ENCODE measurements at regions not wholly inside any gene's neighbourhood (a gene's known extent, or its start where the extent isn't known, plus 50 kb on each side); places are given as distances from the start of the nearest gene placed in this dataset.
"Not testable (repeated sequence)": the region's sequence is repeated elsewhere in the genome, so short reads cannot be mapped to it uniquely, and the experiment has no call there.

- DNase-seq (ENCODE audit: low spot score) = no peak
- H3K4me3 ChIP-seq = no peak overlapping the region
- no peak overlapping the region for H3K27ac ChIP-seq
- TF ChIP-seq, protein P1, sequence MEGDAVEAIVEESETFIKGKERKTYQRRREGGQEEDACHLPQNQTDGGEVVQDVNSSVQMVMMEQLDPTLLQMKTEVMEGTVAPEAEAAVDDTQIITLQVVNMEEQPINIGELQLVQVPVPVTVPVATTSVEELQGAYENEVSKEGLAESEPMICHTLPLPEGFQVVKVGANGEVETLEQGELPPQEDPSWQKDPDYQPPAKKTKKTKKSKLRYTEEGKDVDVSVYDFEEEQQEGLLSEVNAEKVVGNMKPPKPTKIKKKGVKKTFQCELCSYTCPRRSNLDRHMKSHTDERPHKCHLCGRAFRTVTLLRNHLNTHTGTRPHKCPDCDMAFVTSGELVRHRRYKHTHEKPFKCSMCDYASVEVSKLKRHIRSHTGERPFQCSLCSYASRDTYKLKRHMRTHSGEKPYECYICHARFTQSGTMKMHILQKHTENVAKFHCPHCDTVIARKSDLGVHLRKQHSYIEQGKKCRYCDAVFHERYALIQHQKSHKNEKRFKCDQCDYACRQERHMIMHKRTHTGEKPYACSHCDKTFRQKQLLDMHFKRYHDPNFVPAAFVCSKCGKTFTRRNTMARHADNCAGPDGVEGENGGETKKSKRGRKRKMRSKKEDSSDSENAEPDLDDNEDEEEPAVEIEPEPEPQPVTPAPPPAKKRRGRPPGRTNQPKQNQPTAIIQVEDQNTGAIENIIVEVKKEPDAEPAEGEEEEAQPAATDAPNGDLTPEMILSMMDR (IDR thresholded peaks at IDR 0.05) = no peak
Measured at GRCh38 chr4:62512271-62512670, 1312.1 kb downstream of the ADGRL3 start.

DNA sequence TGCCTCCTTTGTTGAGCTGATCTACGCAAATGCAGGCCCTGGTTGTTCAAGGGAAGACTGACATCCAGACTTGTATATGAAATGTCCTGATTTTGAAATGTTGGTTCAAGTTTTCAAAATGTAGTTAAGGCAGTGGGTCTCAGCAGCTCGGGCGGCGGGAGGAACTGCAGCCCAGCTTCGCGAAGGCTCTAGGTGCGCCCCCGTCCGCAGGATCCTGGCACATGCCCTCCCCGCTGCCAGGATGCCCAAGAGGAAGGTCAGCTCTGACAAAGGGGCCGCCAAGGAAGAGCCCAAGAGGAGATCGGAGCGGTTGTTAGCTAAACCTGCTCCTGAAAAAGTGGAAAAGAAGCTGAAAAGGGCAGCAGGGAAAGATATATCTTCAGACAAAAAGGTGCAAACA, 1310.1 kb downstream of the ADGRL3 start:
- no peak overlapping the region for H3K27ac ChIP-seq
- TF ChIP-seq, protein P1 (IDR thresholded peaks at IDR 0.05) = no peak
- no peak overlapping the region for H3K4me3 ChIP-seq
- DNase-seq (ENCODE audit: low spot score) = no peak

- TF ChIP-seq, protein P1 (IDR thresholded peaks at IDR 0.05) = no peak
Measured at GRCh38 chr4:62500296-62500695, 1300.2 kb downstream of the ADGRL3 start.

GRCh38 chr4:62495032-62495431, 1294.9 kb downstream of the ADGRL3 start:
- Histone ChIP-seq H3K4me3 (no peak overlapping the region), H3K27ac (no peak overlapping the region)
- TF ChIP-seq, protein P1 (IDR thresholded peaks at IDR 0.05) = no peak
- DNase-seq (ENCODE audit: low spot score) = no peak

More at GRCh38 chr4:62500296-62500695, 1300.2 kb downstream of the ADGRL3 start:
- no peak for DNase-seq (ENCODE audit: low spot score)
- Histone ChIP-seq H3K27ac (no peak overlapping the region), H3K4me3 (no peak overlapping the region)

GRCh38 chr4:62491756-62492155, 1291.6 kb downstream of the ADGRL3 start:
- DNase-seq (ENCODE audit: low spot score); H3K27ac ChIP-seq; H3K4me3 ChIP-seq: not testable (repeated sequence)

GRCh38 chr4:62490635-62491034, 1290.5 kb downstream of the ADGRL3 start:
- no peak overlapping the region for H3K27ac ChIP-seq
- TF ChIP-seq, protein P1 (IDR thresholded peaks at IDR 0.05) = no peak
- no peak for DNase-seq (ENCODE audit: low spot score)

GRCh38 chr4:62487016-62487415, 1286.9 kb downstream of the ADGRL3 start:
- TF ChIP-seq, protein P1 (IDR thresholded peaks at IDR 0.05) = no peak

More at GRCh38 chr4:62490635-62491034, 1290.5 kb downstream of the ADGRL3 start:
- H3K4me3 ChIP-seq = no peak overlapping the region

DNA sequence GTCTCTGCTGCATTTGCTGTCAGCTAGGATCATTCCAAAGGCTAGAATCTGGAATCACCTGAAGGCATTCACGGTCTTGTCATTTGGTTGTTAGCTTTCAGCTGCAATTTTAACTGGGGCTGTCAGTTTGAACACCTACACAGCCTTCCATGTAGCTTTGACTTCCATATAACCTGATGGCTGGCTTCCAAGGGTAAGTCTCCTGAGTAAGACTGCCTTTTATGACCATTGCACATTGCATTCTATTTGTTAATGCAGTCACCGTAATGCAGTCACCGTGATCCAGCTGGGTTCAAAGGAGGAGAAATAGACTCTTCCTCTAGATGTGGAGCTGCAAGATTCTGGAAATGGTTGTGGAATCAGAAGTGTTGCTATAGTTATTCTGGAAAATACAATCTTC, 1284.2 kb downstream of the ADGRL3 start:
- no peak overlapping the region for H3K4me3 ChIP-seq
- DNase-seq (ENCODE audit: low spot score) = no peak
- TF ChIP-seq, protein P1 (IDR thresholded peaks at IDR 0.05) = no peak

More at GRCh38 chr4:62487016-62487415, 1286.9 kb downstream of the ADGRL3 start:
- DNase-seq (ENCODE audit: low spot score) = no peak
- no peak overlapping the region for H3K27ac ChIP-seq
- H3K4me3 ChIP-seq = no peak overlapping the region

More for the DNA sequence above, 1284.2 kb downstream of the ADGRL3 start:
- H3K27ac ChIP-seq = no peak overlapping the region
